Kidney glomerular epithelial cell (primary cell): ENCODE measurements at regions not wholly inside any gene's neighbourhood (a gene's known extent, or its start where the extent isn't known, plus 50 kb on each side); places are given as distances from the start of the nearest gene placed in this dataset.
"Not testable (repeated sequence)": the region's sequence is repeated elsewhere in the genome, so short reads cannot be mapped to it uniquely, and the experiment has no call there.

Experiments
- DNase-seq: peaks from one replicate; lab custom pipeline; 2025; lab: John Stamatoyannopoulos, UW

DNA sequence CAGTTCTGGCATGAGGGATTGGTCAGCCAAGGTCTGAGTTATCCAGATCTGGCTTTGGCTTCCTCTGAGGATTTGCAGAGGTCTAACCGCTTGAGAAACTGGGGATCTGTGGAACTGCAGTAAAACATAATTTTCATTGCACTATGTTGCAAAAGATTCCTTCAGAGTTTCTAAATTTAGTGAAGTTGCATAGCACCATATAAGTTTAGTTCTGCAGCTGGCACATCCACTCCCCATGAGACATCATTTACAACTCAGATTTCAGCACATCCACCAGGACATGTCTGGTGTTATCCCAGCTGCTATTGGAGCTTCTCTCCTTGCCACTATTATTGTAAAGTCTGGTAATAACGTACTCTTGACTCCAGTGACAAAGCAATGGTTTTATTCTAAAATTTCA lies 181.5 kb downstream of the CWF19L2 start:
- no peak for DNase-seq

DNA sequence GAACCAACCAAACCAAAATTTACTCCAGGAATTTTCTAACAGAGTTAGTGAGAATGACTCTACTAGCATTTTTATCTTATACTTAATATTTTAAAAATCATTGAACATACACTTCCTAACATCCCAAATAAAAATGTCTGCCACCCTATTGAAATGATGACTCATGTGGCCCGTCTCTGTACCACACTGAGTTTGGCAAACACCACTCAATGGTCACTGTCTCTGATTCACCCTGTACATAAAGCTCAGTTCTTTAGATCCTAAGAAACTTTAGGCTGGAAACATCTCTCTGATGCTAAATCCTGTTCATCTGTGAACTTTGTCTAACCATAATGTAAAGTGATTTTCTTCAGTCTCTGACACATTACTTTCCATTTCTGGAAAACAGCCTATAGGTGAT lies 182.0 kb downstream of the CWF19L2 start:
- DNase-seq = no peak

DNA sequence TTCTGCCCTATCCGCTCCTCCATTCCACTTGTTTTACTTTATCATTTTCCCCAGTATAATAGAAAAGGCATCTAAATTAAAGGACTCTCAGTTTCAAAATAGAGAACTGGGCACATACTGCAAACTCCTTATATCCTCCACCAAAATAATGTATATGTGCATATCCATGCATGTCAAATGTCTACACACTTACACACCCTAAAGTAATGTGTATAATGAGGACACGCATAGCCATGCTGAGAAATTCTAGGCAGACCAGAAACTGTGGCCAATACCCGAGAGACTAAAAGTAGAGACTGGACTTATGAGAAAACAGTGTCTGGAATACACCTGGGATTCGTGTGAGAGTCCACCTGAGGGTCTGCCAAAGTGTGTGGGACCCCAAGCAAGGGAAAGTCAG lies 183.5 kb downstream of the CWF19L2 start:
- no peak for DNase-seq

DNA sequence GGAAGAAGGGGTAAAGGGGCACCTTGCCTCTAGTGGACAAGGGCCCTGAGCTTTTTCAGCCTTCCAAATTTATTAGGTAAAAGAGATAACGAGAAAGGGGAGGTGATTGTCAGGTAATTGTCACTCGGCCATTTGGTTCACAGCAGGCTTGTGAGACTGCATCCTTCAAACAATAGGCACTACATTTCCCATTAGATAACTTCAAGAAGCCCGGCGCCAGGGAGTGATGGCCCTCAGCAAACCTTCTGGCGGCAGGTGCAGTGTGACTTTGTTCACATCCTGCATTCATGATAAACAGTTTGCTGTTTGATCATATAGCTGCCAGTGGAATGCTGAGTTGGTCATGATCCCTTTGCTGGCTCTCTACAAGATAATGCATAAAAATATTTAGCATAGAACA lies 185.1 kb downstream of the CWF19L2 start:
- no peak for DNase-seq

DNA sequence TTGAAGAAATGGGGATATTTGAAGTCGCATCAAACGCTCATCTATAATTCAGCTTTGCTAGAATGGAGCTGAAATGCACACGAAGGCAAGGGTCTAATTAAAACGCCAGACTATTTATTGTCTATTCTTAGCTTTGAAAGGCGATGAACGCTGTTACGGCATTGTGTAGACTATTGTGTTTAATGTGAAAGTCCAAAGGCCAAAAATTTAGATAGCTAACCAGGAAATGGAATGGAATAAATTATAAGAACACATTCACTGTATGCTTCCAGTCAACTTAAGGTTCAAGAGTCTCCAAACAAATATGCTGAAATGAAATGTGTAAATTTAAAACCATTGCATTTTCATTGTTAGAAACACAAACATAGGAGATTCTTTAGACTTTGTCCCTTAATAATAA lies 186.2 kb downstream of the CWF19L2 start:
- no peak for DNase-seq

DNA sequence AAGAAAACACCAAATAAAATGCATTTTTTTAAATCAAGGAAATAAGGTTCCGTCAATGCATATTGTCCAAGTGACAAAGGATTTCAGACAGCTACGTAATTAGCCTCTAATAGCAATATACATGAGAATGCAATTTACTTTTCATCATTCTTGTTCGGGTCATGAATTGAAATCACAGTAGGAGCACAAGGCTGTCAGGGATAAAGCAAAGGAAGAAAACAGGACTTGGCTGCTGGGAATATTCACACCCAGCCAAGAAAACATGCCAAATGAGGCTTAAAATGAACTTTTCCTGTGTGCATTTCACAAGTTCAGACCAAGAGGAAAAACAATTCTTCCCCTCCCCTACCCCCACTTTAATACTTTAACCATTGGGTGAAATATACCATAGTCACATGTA lies 188.6 kb downstream of the CWF19L2 start:
- no peak for DNase-seq

DNA sequence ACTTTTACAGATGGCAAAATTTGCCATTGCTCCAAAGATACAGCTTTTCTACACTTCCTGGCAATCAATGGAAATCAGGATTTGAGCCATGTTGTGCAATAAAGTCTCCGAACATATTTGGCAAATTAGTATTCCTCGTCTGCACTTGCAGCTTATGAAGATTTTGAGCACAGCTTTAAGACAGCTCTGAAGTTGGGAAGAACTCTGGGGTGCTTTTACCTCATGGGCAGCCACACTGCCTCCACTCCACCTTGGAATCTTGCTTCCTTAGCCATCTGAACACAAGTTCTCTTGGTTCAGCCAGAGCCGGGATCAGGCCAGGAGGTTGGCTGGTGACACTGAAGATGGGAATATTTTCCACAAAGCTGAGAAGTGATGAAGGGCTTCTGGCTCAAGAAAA lies 191.2 kb downstream of the CWF19L2 start:
- DNase-seq = no peak

DNA sequence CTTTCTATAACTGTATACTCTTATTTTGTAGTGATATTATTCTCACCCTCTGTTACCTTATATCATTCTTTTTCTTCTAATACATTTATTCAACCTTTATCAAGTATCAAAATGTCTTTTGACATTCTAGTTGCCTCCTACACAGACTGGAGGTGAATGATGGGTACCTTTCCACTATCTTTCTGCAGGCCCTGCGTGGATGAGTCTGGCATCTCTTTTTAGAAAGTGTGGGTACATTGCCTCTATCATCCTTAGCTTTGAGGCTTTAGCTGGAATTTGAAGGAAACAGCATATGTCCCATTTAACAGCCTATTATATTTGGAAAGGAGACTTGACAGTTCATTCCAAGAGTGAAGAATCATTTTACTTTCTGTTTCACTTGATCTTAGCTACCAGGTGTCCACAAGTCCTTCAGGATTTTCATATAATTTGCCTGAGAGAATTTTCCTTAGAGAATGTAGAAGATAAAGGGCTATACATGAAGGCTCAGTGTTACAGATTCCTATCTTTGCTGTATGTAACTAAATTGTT lies 192.0 kb downstream of the CWF19L2 start:
- DNase-seq = no peak

DNA sequence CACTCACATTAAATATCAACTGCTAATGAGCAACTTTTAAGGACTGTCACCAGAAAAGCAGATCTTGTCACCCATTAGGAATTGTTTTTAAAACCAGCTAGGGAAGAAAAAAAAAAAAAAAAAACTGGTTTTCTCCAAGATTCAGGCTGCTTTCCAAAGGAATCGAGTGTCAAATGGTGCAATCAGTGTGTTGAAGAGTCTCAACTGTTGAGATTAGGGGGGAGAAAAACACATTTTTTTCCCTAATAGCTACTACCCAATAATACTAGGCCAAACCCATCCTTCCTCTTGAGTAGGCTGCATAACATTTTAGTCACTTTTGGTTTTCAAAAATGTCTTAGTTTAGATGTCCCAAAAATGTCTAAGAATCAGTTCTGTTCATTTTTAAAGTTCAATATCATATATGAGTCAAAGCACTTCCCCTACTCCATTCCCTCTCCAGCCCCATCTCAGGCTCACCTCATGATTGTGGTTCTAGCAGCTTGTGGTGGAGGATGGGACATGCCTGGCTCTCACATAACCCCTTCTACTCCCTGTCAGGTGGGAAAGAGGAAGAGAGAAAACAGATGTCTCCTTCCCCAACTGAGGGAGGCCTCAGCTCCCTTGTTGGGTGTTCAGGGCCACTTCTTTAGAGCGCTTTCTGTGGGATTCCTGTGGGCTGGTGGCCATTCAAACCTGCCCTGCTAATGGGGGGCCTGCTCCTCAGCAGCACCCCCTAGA lies 193.6 kb downstream of the CWF19L2 start:
- no peak for DNase-seq

DNA sequence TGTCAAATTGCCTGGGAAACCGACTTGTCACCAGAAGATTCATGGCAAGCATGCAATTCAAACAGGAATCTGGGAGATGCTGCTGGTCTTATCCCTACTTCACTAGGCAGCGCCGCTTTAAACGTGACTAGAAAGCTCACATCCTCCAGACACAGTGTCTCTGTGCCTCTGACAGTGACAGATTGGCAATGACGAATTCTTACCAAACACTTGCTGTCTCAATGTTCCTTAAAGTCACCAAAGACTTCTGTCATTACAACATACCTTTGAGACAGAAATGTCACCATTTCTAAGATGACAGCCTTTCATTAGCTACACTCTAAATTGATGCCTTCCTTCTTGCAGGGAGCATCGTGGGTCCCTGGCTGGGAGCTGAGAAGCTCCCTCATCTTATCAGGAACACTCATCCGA lies 197.8 kb downstream of the CWF19L2 start:
- no peak for DNase-seq

DNA sequence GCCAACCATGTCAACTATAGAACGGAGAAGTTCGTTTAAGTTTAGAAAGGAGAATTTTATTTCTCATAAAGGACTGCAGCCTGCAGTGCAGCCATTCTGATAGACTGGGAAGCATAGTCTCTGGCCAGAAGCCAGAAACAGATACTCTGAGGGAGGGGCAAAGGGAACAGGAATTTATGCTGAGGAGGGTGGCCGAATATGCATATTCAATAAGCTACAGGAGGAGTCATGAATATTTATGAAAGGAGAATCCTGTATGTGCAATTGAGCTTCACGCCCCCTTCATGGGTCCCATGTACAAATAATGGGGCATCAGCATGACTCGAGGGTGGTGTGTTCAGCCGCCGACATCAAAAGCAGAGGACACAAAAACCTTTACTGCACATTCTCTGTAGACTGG lies 199.9 kb downstream of the CWF19L2 start:
- DNase-seq = no peak

DNA sequence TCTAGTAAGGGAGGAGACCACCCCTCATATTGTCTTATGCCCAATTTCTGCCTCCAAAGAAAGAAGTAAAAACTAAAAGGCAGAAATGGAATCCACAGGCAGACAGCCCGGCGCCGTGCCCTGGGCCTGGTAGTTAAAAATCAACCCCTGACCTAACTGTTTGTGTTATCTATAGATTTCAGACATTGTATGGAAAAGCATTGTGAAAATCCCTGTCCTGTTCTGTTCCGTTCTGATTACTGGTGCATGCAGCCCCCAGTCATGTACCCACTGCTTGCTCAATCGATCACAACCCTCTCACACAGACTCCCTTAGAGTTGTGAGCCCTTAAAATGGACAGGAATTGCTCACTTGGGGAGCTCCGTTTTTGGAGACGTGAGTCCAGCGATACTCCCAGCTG lies 204.0 kb downstream of the CWF19L2 start:
- DNase-seq = not testable (repeated sequence)

DNA sequence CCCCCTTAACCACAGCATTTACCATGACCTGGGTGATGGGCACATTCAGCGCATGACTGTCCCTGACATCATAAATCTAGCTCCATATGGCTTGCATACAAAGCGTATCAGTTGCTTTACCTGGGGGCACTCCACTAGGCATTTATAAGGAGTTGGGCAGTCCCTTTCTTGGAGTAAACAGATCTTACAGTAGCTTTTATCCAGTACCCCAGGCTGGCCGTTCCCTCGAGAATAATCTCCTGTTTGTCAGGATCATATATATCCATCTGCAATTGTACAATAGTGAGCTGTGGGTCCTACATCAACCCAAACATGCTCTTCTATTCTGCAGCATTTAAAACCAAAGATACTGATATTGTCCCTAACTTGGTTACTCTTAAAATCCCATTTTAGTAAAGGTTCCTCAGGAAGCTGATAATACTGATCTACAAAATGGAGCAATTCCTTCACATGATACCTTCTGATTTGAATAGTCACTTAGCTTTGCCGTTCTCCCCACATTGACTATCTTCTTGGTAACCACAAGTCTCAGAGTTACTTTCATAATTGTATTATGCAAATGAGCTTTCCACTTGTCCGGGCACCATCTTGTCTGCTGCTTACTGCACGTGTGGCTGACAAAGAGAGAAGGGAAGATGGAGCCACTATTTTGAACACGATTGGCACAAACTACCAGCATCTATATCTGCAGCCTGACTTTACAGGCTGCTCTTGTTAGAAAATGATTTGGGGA lies 205.0 kb downstream of the CWF19L2 start:
- no peak for DNase-seq

DNA sequence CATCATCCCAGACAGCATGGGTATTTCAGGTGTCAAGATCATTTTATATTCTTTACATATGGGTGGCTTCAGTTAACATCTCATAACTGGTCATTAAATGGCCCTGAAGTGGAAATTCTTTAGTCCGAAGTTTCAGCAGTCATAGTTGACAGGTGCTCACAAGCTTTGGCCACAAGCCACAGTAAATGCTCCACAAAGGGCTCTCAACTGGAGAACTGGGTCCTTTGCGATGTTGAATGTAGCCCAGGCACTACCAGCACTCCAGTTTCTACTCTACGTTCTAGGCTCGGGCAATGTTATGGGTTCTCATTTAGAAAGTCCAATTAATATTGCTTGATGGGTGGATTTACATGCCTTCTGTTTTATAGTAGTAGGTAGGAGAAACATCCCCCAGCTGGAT lies 206.3 kb downstream of the CWF19L2 start:
- no peak for DNase-seq

DNA sequence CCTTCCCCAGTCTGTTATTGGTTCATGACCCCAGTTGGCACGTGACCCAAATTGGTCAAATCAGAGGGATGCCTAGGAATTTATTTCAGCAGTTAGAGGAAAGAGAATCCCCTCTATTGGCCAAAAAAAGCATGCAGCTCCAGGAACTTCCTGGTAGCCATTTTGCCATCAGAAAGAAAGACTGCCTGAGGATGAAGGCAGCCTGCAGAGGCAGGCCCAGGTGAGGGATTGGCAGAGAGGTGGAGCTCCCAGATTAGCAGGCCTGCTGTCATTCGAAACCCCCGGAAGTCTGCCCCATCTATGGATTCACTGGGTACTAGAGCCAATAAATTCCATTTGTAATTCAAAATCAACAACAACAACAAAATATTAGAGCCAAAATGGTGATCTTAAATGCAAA lies 207.6 kb downstream of the CWF19L2 start:
- DNase-seq = no peak

DNA sequence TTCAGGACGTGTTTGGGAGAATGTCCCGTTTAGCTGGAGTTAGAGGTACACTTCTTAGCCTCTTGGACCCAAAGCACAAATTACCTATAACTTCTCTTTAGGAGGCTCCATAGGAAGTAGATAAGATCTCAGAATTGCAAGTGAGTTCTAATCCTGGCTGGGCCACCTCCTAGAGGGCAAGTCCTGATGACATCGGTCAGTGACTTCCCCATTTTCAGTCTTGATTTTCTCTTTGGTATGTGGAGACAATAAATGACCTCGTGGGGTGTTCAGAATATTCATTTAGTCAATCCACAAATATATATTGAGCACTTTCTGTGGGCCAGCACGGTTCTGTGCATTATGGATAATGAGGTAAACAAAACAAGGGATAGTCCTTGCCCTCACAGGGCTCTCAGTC lies 208.6 kb downstream of the CWF19L2 start:
- no peak for DNase-seq

DNA sequence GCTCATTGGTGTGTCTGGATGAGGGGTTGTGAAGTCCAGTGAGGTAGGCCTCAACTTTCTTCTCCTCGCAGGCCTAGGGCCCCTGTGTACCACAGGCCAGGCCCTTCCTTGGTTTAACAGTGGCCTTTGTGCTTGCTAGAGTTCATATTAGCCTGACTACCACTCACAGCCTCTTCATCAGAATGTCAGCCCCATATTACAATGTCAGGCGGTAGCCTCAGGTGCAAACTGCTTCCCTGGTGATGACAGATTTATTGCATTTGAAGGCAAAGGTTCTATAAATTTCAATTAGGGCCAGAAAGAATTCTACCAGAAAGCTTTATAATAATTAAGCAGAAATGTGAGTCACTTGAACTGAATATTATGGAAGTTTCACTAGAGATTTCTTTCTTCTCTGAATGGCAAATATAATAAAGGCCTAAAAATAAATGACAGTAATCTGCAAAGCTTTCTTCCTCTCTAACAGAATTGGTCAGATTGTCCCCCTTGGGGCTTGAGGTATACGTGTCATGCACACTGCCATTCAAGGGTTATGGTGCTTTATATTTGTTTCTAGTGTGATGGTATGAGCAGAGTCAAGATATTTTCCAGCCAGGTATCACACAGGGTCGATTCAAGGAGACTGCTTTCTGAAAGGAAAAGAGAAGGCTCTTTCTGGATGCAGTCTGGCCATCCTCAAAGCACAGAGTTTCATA lies 210.3 kb downstream of the CWF19L2 start:
- no peak for DNase-seq

DNA sequence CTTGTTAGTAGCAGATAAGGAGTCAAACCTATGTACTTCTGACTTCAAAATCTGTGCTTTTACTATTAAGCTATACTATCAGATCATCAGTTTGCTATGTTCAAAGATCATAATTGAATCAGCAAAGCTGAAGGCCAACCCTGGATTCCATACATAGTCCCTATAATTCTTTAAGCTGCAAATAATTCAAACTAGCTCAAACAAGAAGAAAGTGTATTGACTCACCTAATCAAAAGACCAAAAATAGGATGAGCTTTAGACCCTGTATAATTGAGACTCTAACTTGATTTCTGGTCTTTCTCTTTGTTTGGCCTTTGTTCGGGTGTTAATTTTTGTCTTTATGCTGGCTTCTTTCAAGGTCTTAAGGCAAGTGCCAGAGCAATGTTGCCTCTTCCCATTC lies 213.7 kb downstream of the CWF19L2 start:
- DNase-seq = no peak

DNA sequence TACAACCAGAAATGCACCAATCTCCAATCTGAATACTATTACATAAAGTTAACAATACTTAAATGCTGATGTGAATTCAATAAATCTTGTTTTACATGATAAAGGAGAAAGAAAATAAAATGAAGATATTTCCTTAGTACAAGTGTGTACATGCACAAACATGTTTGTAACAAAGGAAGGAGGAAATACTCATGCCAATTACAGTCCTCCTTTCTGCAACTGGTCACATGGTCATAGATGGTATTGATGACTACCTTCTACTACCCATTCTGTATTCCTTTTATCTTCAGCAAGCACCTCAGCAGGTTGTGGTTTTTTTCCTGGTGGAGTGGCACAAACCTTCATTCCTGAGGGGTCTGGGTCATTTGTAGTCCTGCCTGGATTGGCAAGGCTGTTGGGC lies 214.2 kb upstream of the GUCY1A2 start:
- DNase-seq = no peak

DNA sequence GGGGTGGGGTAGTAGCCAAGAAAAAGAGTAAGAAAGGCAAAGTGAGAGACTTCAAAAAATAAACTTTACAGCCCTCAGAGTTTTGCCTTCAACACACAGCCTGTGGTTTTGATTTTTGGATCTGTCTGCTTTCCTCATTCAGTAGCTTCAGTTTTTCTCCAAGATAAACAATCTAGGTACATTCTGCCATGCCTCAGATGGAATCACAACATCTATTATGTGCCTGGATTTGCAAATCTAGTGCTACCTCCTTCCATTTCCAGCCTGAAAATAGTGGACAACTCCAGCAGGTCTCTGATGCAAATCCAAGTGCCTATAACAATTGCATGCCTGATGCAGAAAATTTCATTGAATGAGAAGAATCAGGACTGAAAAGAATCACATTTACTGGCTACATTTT lies 206.6 kb upstream of the GUCY1A2 start:
- DNase-seq = no peak

DNA sequence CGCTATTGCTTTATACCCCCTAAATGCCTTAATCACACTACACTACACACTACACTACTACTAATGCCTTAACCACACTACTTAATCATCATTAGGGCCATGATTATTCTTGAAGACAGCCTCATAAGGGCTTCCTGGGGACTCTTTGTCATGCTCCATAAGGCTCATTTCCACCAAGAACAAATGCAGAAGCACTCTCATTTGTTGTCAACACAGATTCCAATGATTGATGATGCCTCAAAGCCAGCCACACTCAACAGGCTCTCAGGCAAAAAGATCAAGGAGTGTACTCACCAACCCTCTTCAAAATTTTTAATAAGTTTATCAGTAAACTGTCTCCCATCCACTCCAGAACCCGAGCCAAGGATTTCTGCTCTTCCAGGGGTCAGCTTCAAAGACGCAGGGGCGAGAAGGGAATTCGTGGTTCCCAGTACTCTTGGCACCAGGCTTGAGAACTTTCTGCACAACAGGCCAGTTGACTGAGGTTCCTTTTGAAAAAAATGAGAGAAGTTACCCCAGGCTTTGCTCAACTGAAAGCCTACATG lies 204.7 kb upstream of the GUCY1A2 start:
- DNase-seq = no peak

DNA sequence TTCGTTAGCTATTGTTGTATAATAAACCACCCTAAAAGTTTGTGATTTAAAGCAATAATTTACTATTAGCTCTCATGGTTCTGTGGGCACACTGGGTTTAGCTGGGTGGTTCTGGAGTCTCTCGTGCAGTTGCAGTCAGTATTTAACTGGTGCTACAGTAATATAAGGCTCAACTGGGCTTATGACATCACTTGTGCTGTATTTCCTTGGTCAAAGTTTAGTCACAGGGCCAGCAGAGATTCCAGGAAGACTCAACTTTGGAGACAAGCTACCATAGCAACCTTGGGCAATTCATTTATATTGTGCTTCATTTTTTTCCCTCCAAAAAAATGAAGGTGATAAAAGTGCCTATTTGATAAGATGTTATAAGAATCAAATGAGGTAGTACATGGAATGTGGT lies 204.2 kb upstream of the GUCY1A2 start:
- DNase-seq = no peak
